ENCODE measurements at regions not wholly inside any gene's neighbourhood (a gene's known extent, or its start where the extent isn't known, plus 50 kb on each side); places are given as distances from the start of the nearest gene placed in this dataset.
A peak's percentile ranks its signal among the peaks of the same experiment; 100 is the strongest.
"Not testable (repeated sequence)": the region's sequence is repeated elsewhere in the genome, so short reads cannot be mapped to it uniquely, and the experiment has no call there.

DNA sequence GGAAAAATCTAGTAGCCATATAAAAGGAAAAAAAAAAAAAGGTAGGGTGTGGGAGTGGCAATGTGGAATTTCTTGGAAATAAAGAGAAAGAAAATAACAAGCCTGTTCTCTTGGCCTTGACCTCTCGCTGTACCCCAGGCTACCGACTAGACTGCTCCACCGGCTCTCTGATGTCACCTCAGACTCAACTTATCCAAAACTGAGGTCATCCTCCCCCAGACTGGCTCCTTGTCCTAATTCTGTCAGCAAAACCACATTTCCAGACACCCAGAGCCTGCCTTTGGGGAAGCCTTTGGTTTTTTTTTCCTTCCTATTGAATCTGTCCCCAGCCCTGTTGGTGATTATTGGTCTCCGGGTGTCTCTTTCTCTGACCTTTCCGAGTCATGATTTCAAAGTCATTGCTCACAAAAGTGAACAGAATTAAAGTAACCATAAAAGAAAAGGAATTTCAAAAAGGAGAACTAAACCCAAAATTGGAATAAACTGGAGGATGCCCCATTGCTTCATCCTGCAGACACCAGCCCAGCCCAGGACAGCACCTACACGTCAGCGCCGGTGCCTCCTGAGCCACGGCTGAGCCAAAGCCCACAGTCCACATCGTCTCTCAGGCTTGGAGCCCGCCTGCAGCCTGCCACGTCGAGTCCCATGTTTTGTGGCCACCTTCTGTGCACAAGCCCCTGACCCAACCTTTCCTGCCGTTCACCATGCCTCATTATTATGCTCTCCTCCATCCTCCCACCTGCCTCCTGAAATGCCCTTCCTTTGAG lies 170.7 kb downstream of the MYLK4 start:
- Mint-ChIP-seq H3K36me3 (ENCODE audit: low read depth) (no peaks in the 10 kb centered on the region), H3K27ac (no peak overlapping the region), H3K4me3 (no peak overlapping the region), H3K27me3 (peaks cover 55% of the 10 kb centered on the region), H3K4me1 (no peaks in the 10 kb centered on the region), H3K9me3 (peaks cover 9% of the 10 kb centered on the region)
- intact Hi-C loops (cut with micrococcal nuclease) = no loop called here
- DNase-seq = peak; percentile 45

GRCh38 chr6:2579241-2579761 lies 171.4 kb downstream of the MYLK4 start:
- peaks cover 9% of the 10 kb centered on the region for H3K9me3 Mint-ChIP-seq
- H3K27me3 Mint-ChIP-seq = peaks cover 54% of the 10 kb centered on the region
- H3K4me1 Mint-ChIP-seq = no peaks in the 10 kb centered on the region
- H3K36me3 Mint-ChIP-seq (ENCODE audit: low read depth) = no peaks in the 10 kb centered on the region
- no peak overlapping the region for H3K27ac Mint-ChIP-seq
- DNase-seq = peak; percentile 46
- H3K4me3 Mint-ChIP-seq = no peak overlapping the region
- intact Hi-C loops (cut with micrococcal nuclease) = no loop called here

DNA sequence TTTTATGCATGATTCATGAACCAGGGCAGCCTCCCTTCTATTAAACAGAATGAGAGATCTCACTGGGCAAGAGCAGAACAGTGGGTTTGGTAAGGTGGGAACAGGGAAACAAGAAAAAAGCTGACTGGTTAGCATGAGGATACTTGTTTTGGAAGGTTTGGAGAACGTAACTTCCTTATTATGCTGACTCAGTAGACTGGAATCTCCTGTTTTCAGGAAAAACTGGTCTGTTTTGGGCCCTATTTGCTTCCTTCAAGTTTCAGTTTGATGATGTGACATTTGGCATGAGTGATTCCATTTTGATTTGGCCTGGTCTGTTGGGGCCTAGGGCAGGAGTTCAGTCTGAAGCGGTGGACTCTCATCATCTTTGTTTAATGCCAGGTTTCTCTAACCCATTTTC lies 172.0 kb downstream of the MYLK4 start:
- peak; percentile 27 for DNase-seq
- H3K4me1 Mint-ChIP-seq = no peaks in the 10 kb centered on the region
- H3K36me3 Mint-ChIP-seq (ENCODE audit: low read depth) = no peaks in the 10 kb centered on the region
- H3K4me3 Mint-ChIP-seq = no peak overlapping the region
- H3K27ac Mint-ChIP-seq = no peak overlapping the region
- H3K9me3 Mint-ChIP-seq = peaks cover 9% of the 10 kb centered on the region
- intact Hi-C loops (cut with micrococcal nuclease) = no loop called here
- H3K27me3 Mint-ChIP-seq = peaks cover 52% of the 10 kb centered on the region

- H3K4me1 Mint-ChIP-seq = no peaks in the 10 kb centered on the region
- DNase-seq = no peak
- H3K27ac Mint-ChIP-seq = no peak overlapping the region
- intact Hi-C loops (cut with micrococcal nuclease) = no loop called here
- no peak overlapping the region for H3K4me3 Mint-ChIP-seq
- peaks cover 6% of the 10 kb centered on the region for H3K9me3 Mint-ChIP-seq
- no peaks in the 10 kb centered on the region for H3K36me3 Mint-ChIP-seq (ENCODE audit: low read depth)
- H3K27me3 Mint-ChIP-seq = peaks cover 48% of the 10 kb centered on the region
Measured at GRCh38 chr6:2576499-2576898, 174.2 kb downstream of the MYLK4 start.

GRCh38 chr6:2575236-2575635 lies 175.5 kb downstream of the MYLK4 start:
- Mint-ChIP-seq H3K4me3 (no peak overlapping the region), H3K36me3 (ENCODE audit: low read depth) (no peaks in the 10 kb centered on the region), H3K27ac (no peak overlapping the region), H3K9me3 (peaks cover 11% of the 10 kb centered on the region), H3K27me3 (peaks cover 46% of the 10 kb centered on the region), H3K4me1 (no peaks in the 10 kb centered on the region)
- DNase-seq = peak; percentile 4
- intact Hi-C loops (cut with micrococcal nuclease) = no loop called here

GRCh38 chr6:2569420-2569819 lies 181.3 kb downstream of the MYLK4 start:
- intact Hi-C loops (cut with micrococcal nuclease) = loop anchor here (5.0 to 10.0 kb wide), 2 partner anchors 37 to 965 kb away; partner anchors contain the start of gene FOXC1
- Mint-ChIP-seq H3K27me3 (peaks cover 67% of the 10 kb centered on the region), H3K9me3 (peaks cover 22% of the 10 kb centered on the region)

DNA sequence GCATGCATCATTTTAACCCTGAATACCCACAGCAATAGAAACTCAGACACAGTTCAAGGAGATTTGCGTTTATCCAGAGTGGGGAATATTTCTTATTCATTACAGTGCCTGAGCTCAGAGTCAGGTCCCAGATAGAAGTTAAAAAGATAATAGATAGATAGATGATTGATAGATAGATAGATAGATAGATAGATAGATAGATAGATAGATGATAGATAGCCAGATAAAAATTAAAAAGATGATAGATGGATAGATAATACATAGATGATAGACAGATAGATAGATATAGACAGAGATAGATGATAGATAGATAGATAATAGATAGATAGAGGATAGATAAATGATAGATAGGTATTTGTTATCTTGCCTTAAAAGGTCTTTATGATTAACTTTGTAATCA lies 184.7 kb downstream of the MYLK4 start:
- no peak for DNase-seq
- Mint-ChIP-seq H3K4me1 (peaks cover 13% of the 10 kb centered on the region), H3K36me3 (ENCODE audit: low read depth) (no peaks in the 10 kb centered on the region), H3K4me3 (no peak overlapping the region), H3K27me3 (peaks cover 74% of the 10 kb centered on the region), H3K27ac (no peak overlapping the region), H3K9me3 (peaks cover 12% of the 10 kb centered on the region)
- intact Hi-C loops (cut with micrococcal nuclease) = loop anchor here (5.0 to 10.0 kb wide), 2 partner anchors 34 to 961 kb away; partner anchors contain the start of gene FOXC1

More at GRCh38 chr6:2569420-2569819, 181.3 kb downstream of the MYLK4 start:
- peak; percentile 35 for DNase-seq
- not testable (repeated sequence) for H3K27ac Mint-ChIP-seq; H3K4me1 Mint-ChIP-seq; H3K36me3 Mint-ChIP-seq (ENCODE audit: low read depth); H3K4me3 Mint-ChIP-seq

DNA sequence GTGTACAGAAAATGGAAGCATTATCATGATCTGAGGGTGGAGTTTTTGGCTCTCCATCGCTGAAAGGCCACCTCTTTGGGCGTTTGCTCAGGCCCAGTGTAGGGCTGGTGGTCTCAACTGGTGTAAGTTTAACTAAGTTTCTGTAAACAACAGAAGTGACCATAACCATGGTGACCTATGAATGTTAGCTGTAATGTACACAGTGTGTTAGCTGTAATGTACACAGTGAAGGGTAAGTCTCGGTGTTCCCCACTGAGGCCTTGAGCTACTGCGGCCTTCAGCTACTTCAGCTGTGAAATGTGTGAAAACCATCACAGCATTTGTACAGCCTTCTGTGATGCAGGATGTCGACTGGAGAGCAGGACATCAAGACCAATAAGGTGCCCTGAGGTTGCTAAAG lies 185.2 kb downstream of the MYLK4 start:
- no peaks in the 10 kb centered on the region for H3K36me3 Mint-ChIP-seq (ENCODE audit: low read depth)
- peak; percentile 39 for DNase-seq
- H3K9me3 Mint-ChIP-seq = peaks cover 11% of the 10 kb centered on the region
- no peak overlapping the region for H3K27ac Mint-ChIP-seq
- H3K4me3 Mint-ChIP-seq = no peak overlapping the region
- H3K27me3 Mint-ChIP-seq = peaks cover 76% of the 10 kb centered on the region
- intact Hi-C loops (cut with micrococcal nuclease) = loop anchor here (5.0 to 10.0 kb wide), 2 partner anchors 33 to 961 kb away; partner anchors contain the start of gene FOXC1
- peaks cover 13% of the 10 kb centered on the region for H3K4me1 Mint-ChIP-seq

DNA sequence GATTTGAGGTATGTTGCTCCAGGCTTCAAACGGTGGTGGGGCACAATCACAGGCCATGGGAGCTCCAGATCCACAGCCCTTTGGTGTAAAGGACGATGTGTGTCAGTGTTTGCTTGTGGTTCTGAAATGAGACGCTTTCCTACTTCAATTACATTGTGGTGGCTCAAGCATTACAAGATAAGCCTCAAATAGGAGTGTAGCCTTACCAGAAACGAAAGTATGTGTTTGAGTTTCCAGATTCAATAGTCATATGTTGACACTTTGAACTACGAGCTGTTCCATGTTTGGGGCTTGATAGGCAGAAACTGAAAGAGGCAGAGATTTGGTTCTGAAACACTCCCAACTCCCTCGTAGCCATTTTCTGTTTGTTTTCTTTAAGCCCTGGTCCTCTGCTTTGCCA lies 187.1 kb downstream of the MYLK4 start:
- Mint-ChIP-seq H3K36me3 (ENCODE audit: low read depth) (no peaks in the 10 kb centered on the region), H3K27me3 (peaks cover 78% of the 10 kb centered on the region), H3K4me3 (peak overlapping the region; percentile 44), H3K4me1 (peaks cover 13% of the 10 kb centered on the region), H3K27ac (no peak overlapping the region), H3K9me3 (peaks cover 11% of the 10 kb centered on the region)
- intact Hi-C loops (cut with micrococcal nuclease) = loop anchor here (1.0 to 10.0 kb wide), 4 partner anchors 20 to 959 kb away; partner anchors contain the start of genes FOXC1 and GMDS
- DNase-seq = peak; percentile 73

DNA sequence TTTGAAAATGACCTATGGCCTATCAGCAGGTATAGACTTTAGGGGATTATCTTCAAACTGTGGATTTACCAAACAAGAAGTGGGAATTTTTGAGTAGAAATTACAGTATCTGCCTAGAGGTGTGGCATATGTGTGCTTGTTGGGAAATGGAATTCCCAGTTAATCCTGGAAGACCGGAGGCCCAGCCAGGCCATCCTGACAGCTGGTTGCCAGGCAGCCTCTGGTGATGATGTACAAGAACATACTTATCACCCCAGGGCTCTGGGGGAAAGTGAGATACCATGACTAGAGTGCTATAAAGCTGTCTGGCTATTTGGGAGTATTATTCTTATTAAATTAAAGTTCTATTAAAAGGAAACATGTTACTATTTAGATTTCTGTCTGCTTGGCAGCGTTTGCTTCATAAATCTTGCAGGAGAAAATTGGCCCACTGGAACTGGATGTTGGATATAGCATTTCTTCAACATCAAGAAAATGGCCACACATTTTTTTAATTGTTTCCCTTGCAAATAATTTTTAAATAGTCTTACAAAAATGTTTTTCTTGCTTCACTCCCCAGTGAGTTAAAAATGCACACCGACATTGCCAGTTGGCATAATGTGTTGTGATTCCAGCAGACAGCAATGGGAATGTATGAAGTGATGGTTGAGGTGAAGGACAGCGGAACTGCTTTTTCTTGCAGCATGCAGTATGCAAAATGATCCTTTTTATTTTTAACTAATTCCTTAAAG lies 187.8 kb downstream of the MYLK4 start:
- Mint-ChIP-seq H3K27me3 (peaks cover 78% of the 10 kb centered on the region), H3K4me3 (no peak overlapping the region), H3K4me1 (peaks cover 13% of the 10 kb centered on the region), H3K9me3 (peaks cover 11% of the 10 kb centered on the region), H3K36me3 (ENCODE audit: low read depth) (no peaks in the 10 kb centered on the region), H3K27ac (no peak overlapping the region)
- no peak for DNase-seq
- intact Hi-C loops (cut with micrococcal nuclease) = loop anchor here (1.0 to 10.0 kb wide), 4 partner anchors 20 to 958 kb away; partner anchors contain the start of genes FOXC1 and GMDS

GRCh38 chr6:2560917-2561698 lies 189.6 kb downstream of the MYLK4 start:
- Mint-ChIP-seq H3K27me3 (peaks cover 76% of the 10 kb centered on the region), H3K27ac (no peak overlapping the region), H3K36me3 (ENCODE audit: low read depth) (no peaks in the 10 kb centered on the region), H3K4me1 (peaks cover 13% of the 10 kb centered on the region), H3K9me3 (no peaks in the 10 kb centered on the region), H3K4me3 (no peak overlapping the region)
- intact Hi-C loops (cut with micrococcal nuclease) = loop anchor here (5.0 to 10.0 kb wide), 3 partner anchors 314 to 956 kb away; partner anchors contain the start of genes FOXC1 and GMDS
- no peak for DNase-seq

DNA sequence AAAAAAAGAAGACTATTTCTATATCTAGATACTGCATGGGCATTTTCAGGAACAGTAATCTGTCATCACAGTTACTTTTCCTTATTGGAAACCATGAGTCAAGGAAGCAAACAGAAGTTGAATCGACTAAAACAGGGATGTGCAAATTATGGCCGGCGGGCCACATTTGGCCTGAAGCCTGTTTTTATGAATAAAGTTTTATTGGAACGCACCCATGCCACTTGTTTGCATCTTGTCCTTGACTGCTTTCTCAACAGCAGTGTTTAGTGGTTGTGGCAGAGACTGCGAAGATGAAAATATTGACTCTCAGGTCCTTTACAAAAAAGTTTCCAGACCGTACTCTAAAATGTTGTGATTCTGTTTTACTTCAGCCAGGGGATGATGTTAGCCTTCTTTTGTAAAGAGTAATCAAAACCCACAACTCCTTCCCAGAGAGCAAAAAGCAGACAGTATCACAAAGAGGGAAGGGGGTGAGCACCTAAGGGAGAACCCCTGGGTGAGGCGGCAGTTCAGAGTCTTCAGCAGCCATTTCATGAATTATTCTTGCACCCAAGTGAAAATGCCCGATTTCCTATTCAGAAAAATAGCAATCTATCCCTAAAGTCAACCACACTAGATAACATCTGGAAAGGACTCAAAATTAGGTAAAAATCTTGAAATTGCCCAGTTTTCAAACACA lies 190.4 kb downstream of the MYLK4 start:
- peaks cover 16% of the 10 kb centered on the region for H3K4me1 Mint-ChIP-seq
- no peaks in the 10 kb centered on the region for H3K9me3 Mint-ChIP-seq
- H3K27me3 Mint-ChIP-seq = peaks cover 76% of the 10 kb centered on the region
- no peaks in the 10 kb centered on the region for H3K36me3 Mint-ChIP-seq (ENCODE audit: low read depth)
- intact Hi-C loops (cut with micrococcal nuclease) = loop anchor here (5.0 to 10.0 kb wide), 3 partner anchors 313 to 955 kb away; partner anchors contain the start of genes FOXC1 and GMDS
- peak overlapping the region; percentile 43 for H3K27ac Mint-ChIP-seq
- DNase-seq = no peak
- no peak overlapping the region for H3K4me3 Mint-ChIP-seq
